ENCODE measurements at regions not wholly inside any gene's neighbourhood (a gene's known extent, or its start where the extent isn't known, plus 50 kb on each side); places are given as distances from the start of the nearest gene placed in this dataset.
A peak's percentile ranks its signal among the peaks of the same experiment; 100 is the strongest.
"Not testable (repeated sequence)": the region's sequence is repeated elsewhere in the genome, so short reads cannot be mapped to it uniquely, and the experiment has no call there.

GRCh38 chr4:67412153-67412712 lies 133.1 kb downstream of the CENPC start:
- in situ Hi-C loops (cut with MboI; ENCODE audit: low pct_unique_long_range_greater_than_20kb in 2 of 9, low sequenced_read_pairs in 9 of 9, unreplicated experiment in 9 of 9); H3K4me1 ChIP-seq (replicated peaks in 1 of 2); ATAC-seq (replicated peaks in 6 of 8); H3K27ac ChIP-seq; H3K4me3 ChIP-seq: not testable (repeated sequence)
- WGBS, 10 experiments, result 20 to 70% (median 33%) methylated on average over 1 to 2 of the region's 15 CpGs; no CpG with 5 or more reads in 7 of the 10 experiments

GRCh38 chr4:67403342-67403741 lies 142.0 kb downstream of the CENPC start:
- Histone ChIP-seq H3K27ac (no peak overlapping the region), H3K4me1 (replicated peaks in 1 of 2) (no peaks in the 10 kb centered on the region), H3K4me3 (no peak overlapping the region)
- ATAC-seq (replicated peaks in 6 of 8), result no peak
- in situ Hi-C loops (cut with MboI; ENCODE audit: low pct_unique_long_range_greater_than_20kb in 2 of 9, low sequenced_read_pairs in 9 of 9, unreplicated experiment in 9 of 9), result no loop called here

- in situ Hi-C loops (cut with MboI; ENCODE audit: low pct_unique_long_range_greater_than_20kb in 2 of 9, low sequenced_read_pairs in 9 of 9, unreplicated experiment in 9 of 9), result no loop called here
- peak in 1 of 8 experiments; percentile 23 for ATAC-seq (replicated peaks in 6 of 8)
- H3K4me1 ChIP-seq (replicated peaks in 1 of 2), result no peaks in the 10 kb centered on the region
- H3K27ac ChIP-seq, result no peak overlapping the region
- WGBS, 10 experiments, result 0 to 17% methylated on average over 1 of the region's 1 CpG; no CpG with 5 or more reads in 8 of the 10 experiments
- no peak overlapping the region for H3K4me3 ChIP-seq
Measured at GRCh38 chr4:67401902-67402301, 143.4 kb downstream of the CENPC start.

DNA sequence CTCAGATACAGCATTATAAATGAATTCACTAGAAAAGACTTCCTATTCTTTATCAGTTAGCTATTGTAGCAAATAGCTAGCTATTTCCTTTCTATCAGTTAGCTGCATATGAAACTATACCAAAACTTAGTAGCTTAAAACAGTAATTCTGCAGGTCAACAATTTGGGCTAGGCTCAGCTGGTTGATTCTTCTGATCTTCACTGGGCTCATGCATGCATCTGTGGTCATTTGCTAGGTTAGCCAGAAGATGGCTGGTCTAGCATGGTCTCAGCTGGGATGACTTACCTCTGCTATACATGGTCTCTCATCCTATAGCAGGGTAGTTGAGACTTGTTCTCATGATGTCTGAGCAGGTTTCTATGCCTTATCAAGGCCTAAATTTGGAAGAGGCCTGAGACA lies 147.4 kb downstream of the CENPC start:
- ATAC-seq (replicated peaks in 6 of 8), result no peak
- Histone ChIP-seq H3K4me1 (replicated peaks in 1 of 2) (no peaks in the 10 kb centered on the region), H3K4me3 (no peak overlapping the region), H3K27ac (no peak overlapping the region)
- in situ Hi-C loops (cut with MboI; ENCODE audit: low pct_unique_long_range_greater_than_20kb in 2 of 9, low sequenced_read_pairs in 9 of 9, unreplicated experiment in 9 of 9), result no loop called here

DNA sequence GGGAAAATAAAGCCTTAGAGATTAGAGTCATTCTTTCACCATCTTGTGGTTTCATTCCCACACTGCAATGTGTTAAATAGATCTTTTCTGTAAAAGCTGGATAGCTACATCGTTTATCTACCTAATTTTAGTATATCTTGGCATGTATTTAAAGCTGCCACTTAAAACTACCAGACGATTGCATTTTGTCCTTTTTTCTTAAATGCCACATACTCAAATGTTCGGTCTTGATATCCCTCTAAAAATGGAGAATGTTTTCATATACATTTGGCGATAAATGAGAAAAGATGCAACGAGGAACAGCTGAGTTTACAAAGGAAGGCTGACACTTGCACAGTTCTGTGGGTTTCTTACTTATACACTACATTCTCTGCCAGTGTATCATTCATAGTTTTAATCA lies 148.3 kb downstream of the CENPC start:
- H3K4me3 ChIP-seq, result no peak overlapping the region
- 5 to 100% (median 80%) methylated on average over 2 to 5 of the region's 5 CpGs for WGBS, 10 experiments
- no peak for ATAC-seq (replicated peaks in 6 of 8)
- H3K4me1 ChIP-seq (replicated peaks in 1 of 2), result no peaks in the 10 kb centered on the region
- no peak overlapping the region for H3K27ac ChIP-seq
- in situ Hi-C loops (cut with MboI; ENCODE audit: low pct_unique_long_range_greater_than_20kb in 2 of 9, low sequenced_read_pairs in 9 of 9, unreplicated experiment in 9 of 9), result no loop called here

DNA sequence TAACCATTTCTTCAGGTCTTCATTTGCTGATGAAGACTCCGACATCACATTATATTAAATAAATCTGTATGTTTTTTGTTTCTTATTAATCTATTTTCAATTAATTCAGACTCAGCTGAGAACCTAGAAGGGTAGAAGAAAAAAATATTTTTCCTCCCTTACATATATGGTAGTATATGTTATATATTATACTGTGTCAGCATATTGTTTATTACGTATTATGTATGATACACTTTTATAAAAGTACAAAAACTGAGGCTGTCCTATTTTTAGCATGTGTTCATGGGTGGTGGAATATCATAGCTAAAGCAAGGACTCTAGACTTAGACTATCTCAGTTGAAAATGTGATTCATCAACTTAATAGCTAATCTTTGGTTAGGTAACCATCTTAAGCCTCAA lies 149.3 kb downstream of the CENPC start:
- Histone ChIP-seq H3K4me1 (replicated peaks in 1 of 2) (no peaks in the 10 kb centered on the region), H3K4me3 (no peak overlapping the region), H3K27ac (no peak overlapping the region)
- WGBS, 10 experiments, result 36 to 100% (median 93%) methylated on average over 1 to 2 of the region's 2 CpGs
- in situ Hi-C loops (cut with MboI; ENCODE audit: low pct_unique_long_range_greater_than_20kb in 2 of 9, low sequenced_read_pairs in 9 of 9, unreplicated experiment in 9 of 9), result no loop called here
- no peak for ATAC-seq (replicated peaks in 6 of 8)

DNA sequence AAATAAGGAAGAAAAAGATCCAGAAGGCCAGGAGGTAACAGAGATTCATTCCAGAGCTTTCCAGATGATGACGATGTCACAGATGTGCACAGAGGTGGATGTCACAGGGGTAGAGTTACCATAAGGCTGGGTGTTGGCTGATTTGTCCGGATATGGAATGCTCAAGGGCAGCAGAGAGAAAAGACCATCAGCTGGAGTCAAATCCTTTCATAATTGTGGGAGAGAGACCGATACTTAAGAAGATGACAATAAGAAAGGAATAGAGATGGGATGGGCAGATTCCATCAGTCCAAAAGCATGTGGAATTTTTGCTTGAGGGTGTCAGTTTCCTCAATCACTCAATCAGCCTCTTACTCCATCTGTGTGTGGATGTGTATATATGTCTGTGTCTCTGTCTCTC lies 150.4 kb downstream of the CENPC start:
- WGBS, 10 experiments, result 0 to 83% (median 42%) methylated on average over 1 to 3 of the region's 3 CpGs; no CpG with 5 or more reads in 2 of the 10 experiments
- peak in 3 of 8 experiments; percentile 55 to 95 (median 93) for ATAC-seq (replicated peaks in 6 of 8)
- Histone ChIP-seq H3K4me1 (replicated peaks in 1 of 2) (no peaks in the 10 kb centered on the region), H3K27ac (no peak overlapping the region), H3K4me3 (no peak overlapping the region)
- in situ Hi-C loops (cut with MboI; ENCODE audit: low pct_unique_long_range_greater_than_20kb in 2 of 9, low sequenced_read_pairs in 9 of 9, unreplicated experiment in 9 of 9), result no loop called here

GRCh38 chr4:67393699-67394281 lies 151.5 kb downstream of the CENPC start:
- Histone ChIP-seq H3K4me1 (replicated peaks in 1 of 2) (no peaks in the 10 kb centered on the region), H3K4me3 (no peak overlapping the region), H3K27ac (no peak overlapping the region)
- WGBS, 10 experiments, result 42 to 100% (median 59%) methylated on average over 2 to 3 of the region's 3 CpGs
- ATAC-seq (replicated peaks in 6 of 8), result no peak
- in situ Hi-C loops (cut with MboI; ENCODE audit: low pct_unique_long_range_greater_than_20kb in 2 of 9, low sequenced_read_pairs in 9 of 9, unreplicated experiment in 9 of 9), result no loop called here

GRCh38 chr4:67393007-67393406 lies 152.3 kb downstream of the CENPC start:
- ATAC-seq (replicated peaks in 6 of 8), result no peak
- Histone ChIP-seq H3K4me3 (no peak overlapping the region), H3K4me1 (replicated peaks in 1 of 2) (no peaks in the 10 kb centered on the region), H3K27ac (no peak overlapping the region)
- in situ Hi-C loops (cut with MboI; ENCODE audit: low pct_unique_long_range_greater_than_20kb in 2 of 9, low sequenced_read_pairs in 9 of 9, unreplicated experiment in 9 of 9), result no loop called here
- 17 to 100% (median 80%) methylated on average over 1 of the region's 1 CpG; no CpG with 5 or more reads in 1 of the 10 experiments for WGBS, 10 experiments

- WGBS, 10 experiments, result 83% methylated on average over 1 of the region's 19 CpGs; no CpG with 5 or more reads in 9 of the 10 experiments
- H3K27ac ChIP-seq; H3K4me3 ChIP-seq; in situ Hi-C loops (cut with MboI; ENCODE audit: low pct_unique_long_range_greater_than_20kb in 2 of 9, low sequenced_read_pairs in 9 of 9, unreplicated experiment in 9 of 9); H3K4me1 ChIP-seq (replicated peaks in 1 of 2); ATAC-seq (replicated peaks in 6 of 8): not testable (repeated sequence)
Measured at GRCh38 chr4:67381406-67381804, 163.9 kb downstream of the CENPC start.

GRCh38 chr4:67380702-67381405 lies 164.4 kb downstream of the CENPC start:
- 86% methylated on average over 11 of the region's 34 CpGs; no CpG with 5 or more reads in 9 of the 10 experiments for WGBS, 10 experiments

GRCh38 chr4:67380154-67380553 lies 165.1 kb downstream of the CENPC start:
- no peak overlapping the region for H3K4me3 ChIP-seq
- in situ Hi-C loops (cut with MboI; ENCODE audit: low pct_unique_long_range_greater_than_20kb in 2 of 9, low sequenced_read_pairs in 9 of 9, unreplicated experiment in 9 of 9), result no loop called here
- WGBS, 10 experiments, result 80 to 100% methylated on average over 1 to 2 of the region's 16 CpGs; no CpG with 5 or more reads in 8 of the 10 experiments
- H3K27ac ChIP-seq, result no peak overlapping the region
- ATAC-seq (replicated peaks in 6 of 8), result no peak
- no peaks in the 10 kb centered on the region for H3K4me1 ChIP-seq (replicated peaks in 1 of 2)

More at GRCh38 chr4:67380702-67381405, 164.4 kb downstream of the CENPC start:
- H3K4me3 ChIP-seq; H3K4me1 ChIP-seq (replicated peaks in 1 of 2); in situ Hi-C loops (cut with MboI; ENCODE audit: low pct_unique_long_range_greater_than_20kb in 2 of 9, low sequenced_read_pairs in 9 of 9, unreplicated experiment in 9 of 9); H3K27ac ChIP-seq; ATAC-seq (replicated peaks in 6 of 8): not testable (repeated sequence)

GRCh38 chr4:67375291-67375690 lies 170.0 kb downstream of the CENPC start:
- in situ Hi-C loops (cut with MboI; ENCODE audit: low pct_unique_long_range_greater_than_20kb in 2 of 9, low sequenced_read_pairs in 9 of 9, unreplicated experiment in 9 of 9), result no loop called here
- H3K27ac ChIP-seq, result no peak overlapping the region
- ATAC-seq (replicated peaks in 6 of 8), result peak in 1 of 8 experiments; percentile 59
- no peak overlapping the region for H3K4me3 ChIP-seq
- WGBS, 10 experiments, result 0 to 100% (median 86%) methylated on average over 1 to 3 of the region's 3 CpGs
- no peaks in the 10 kb centered on the region for H3K4me1 ChIP-seq (replicated peaks in 1 of 2)

All from motor neuron (in vitro differentiated cells).